ENCODE measurements at regions not wholly inside any gene's neighbourhood (a gene's known extent, or its start where the extent isn't known, plus 50 kb on each side); places are given as distances from the start of the nearest gene placed in this dataset.

DNA sequence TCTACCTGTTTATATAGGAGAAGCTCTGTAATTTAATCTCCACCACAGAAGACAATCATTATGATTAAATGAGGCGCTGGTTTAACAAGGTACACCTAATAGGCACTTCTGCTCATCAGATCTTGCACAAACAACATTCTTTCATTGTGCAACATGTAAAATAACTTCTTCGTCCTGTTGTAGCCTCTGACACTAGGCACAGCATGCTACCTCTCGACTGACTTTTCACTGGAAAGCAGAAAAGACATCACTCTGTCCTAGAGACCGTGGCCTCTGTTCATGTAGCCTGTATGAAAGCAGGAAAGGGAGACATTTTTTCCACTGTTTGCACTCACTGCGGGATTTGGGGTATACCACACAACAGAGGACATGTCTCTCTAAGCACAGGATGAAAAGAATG is 316.5 kb downstream of the IRS1 start:
- Histone ChIP-seq H3K36me3 (no peaks in the 10 kb centered on the region), H3K4me1 (replicated peaks) (no peaks in the 10 kb centered on the region), H3K27me3 (replicated peaks; ENCODE audit: insufficient read depth) (no peaks in the 10 kb centered on the region), H3K27ac (no peak overlapping the region), H3K4me3 (no peak overlapping the region), H3K9me3 (no peaks in the 10 kb centered on the region)
- TF ChIP-seq CTCF (IDR thresholded peaks at IDR 0.05): no peak
- TF ChIP-seq POLR2AphosphoS5 (IDR thresholded peaks at IDR 0.05): no peak
- TF ChIP-seq POLR2A (IDR thresholded peaks at IDR 0.05): no peak
- 40% methylated on average over 5 of the region's 5 CpGs for WGBS
- intact Hi-C loops (cut with DNase I): no loop called here
- no peak for DNase-seq (ENCODE audit: low spot score)

DNA sequence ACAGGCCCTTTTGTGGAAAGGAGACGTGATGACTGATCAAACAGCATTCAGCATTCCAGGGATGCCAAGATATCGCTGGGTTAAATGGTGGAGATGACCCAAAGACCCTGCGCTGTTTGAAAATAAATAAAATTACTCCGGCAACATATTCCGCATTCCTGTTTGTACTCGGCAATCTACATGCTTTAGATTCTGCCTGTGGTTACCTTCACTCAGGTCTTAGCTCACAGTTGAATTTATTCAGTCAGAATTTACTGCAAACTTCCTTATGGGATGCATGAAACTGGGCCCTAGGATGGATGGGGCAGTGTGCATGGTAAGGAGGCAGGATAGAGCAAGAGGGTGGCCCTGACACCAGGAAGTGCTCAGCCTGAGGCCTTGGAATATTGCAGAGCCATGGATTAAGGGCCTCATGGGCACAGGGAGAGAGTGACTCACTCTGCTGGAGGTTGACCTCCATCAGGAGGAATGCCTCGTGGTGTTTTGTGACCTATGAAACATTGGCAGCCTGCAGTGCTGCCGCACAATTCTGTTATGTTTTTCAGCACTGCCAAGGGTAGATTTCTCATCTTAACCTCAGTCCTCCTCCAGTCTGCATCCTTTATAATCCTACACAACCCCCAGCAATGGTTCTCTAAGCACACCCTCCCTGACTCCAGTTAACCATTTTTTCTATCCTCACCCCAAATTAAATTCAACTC is 321.4 kb downstream of the IRS1 start:
- H3K27ac ChIP-seq: peak overlapping the region; percentile 12 to 40
- no peaks in the 10 kb centered on the region for H3K36me3 ChIP-seq
- DNase-seq (ENCODE audit: low spot score): no peak
- peak; percentile 41 for TF ChIP-seq POLR2AphosphoS5 (IDR thresholded peaks at IDR 0.05)
- TF ChIP-seq POLR2A (IDR thresholded peaks at IDR 0.05): no peak
- TF ChIP-seq CTCF (IDR thresholded peaks at IDR 0.05): no peak
- H3K27me3 ChIP-seq (replicated peaks; ENCODE audit: insufficient read depth): no peaks in the 10 kb centered on the region
- intact Hi-C loops (cut with DNase I): loop anchor here (5.0 kb wide), 1 partner anchor 319 kb away; the partner anchor contains the start of gene IRS1
- WGBS: 56% methylated on average over 8 of the region's 8 CpGs
- no peaks in the 10 kb centered on the region for H3K9me3 ChIP-seq
- no peaks in the 10 kb centered on the region for H3K4me1 ChIP-seq (replicated peaks)
- no peak overlapping the region for H3K4me3 ChIP-seq

DNA sequence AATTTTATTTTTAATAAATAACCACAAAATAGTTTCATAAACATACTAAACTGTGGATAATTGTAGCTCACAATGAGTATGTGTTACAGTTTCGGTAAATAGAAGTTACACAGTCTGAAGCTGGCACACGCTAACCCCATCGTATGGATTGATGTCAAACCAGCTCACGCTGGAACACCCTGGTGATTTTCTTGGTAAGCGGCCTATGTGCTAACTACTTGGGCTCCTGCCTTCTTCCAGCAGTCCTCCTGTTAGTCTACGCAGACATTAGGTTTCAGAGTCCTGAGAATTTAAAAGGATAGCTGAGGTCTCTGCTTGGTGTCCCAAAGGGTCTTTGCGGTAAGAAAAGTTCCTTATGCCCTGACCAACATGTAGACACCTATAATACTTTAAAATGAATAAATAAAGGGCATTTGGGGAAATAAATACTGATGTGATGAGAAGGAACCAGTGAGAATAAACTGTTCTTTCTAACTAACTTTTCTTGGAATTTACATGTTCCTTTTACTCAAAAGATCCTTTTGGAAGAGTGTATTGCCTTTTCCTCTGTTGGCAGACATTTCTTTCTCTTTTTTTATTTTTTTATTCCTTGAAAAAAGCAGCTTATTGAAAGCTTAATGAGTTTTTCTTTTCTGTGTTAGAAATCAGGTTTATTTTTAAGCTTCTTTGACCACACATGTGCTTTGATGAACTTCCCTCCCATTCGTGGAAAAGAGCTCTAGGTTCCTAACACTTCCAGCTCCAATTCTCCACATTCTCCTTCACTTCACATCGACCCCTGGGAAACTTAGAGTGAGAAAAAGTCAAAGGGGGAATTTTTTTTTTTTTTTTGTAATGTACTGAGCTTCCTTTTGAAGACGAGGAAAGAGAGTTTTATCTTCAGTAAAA is 322.2 kb downstream of the IRS1 start:
- H3K27ac ChIP-seq: peak overlapping the region; percentile 12 to 40

DNA sequence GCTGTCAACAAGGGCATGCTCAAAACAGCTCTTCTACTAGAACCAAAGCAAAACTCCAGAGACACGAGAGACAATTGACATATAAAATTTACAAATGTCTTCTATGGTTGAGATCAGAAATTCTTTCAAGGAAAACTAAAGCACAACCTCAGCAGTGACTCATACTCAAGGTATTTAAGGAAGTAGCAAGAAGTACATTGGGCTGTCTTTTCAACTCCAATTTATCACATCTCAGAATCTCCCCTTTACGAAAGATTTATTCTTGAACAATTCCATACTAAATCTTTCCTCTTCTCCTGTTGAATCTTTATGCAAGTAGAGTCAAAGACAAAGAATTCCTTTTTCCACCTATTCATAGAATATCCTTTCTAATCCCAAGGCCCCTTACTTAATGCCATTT is 324.0 kb downstream of the IRS1 start:
- Histone ChIP-seq H3K4me3 (no peak overlapping the region), H3K27ac (peak overlapping the region in 1 of 2 donors; percentile 11), H3K27me3 (replicated peaks; ENCODE audit: insufficient read depth) (no peaks in the 10 kb centered on the region), H3K36me3 (no peaks in the 10 kb centered on the region), H3K4me1 (replicated peaks) (no peaks in the 10 kb centered on the region), H3K9me3 (no peaks in the 10 kb centered on the region)
- intact Hi-C loops (cut with DNase I): loop anchor here (5.0 kb wide), 1 partner anchor 322 kb away; the partner anchor contains the start of gene IRS1
- TF ChIP-seq POLR2AphosphoS5 (IDR thresholded peaks at IDR 0.05) (peak; percentile 30), CTCF (IDR thresholded peaks at IDR 0.05) (no peak)
- no peak for DNase-seq (ENCODE audit: low spot score)
- WGBS: 27% methylated on average over 2 of the region's 2 CpGs

More for the DNA sequence above, 322.2 kb downstream of the IRS1 start:
- 51% methylated on average over 10 of the region's 10 CpGs for WGBS
- Histone ChIP-seq H3K4me3 (no peak overlapping the region), H3K36me3 (no peaks in the 10 kb centered on the region), H3K27me3 (replicated peaks; ENCODE audit: insufficient read depth) (no peaks in the 10 kb centered on the region), H3K4me1 (replicated peaks) (no peaks in the 10 kb centered on the region), H3K9me3 (no peaks in the 10 kb centered on the region)
- peak; percentile 12 for DNase-seq (ENCODE audit: low spot score)
- intact Hi-C loops (cut with DNase I): loop anchor here (5.0 kb wide), 1 partner anchor 320 kb away; the partner anchor contains the start of gene IRS1
- no peak for TF ChIP-seq CTCF (IDR thresholded peaks at IDR 0.05)
- no peak for TF ChIP-seq POLR2A (IDR thresholded peaks at IDR 0.05)
- no peak for TF ChIP-seq POLR2AphosphoS5 (IDR thresholded peaks at IDR 0.05)
